WERI-Rb-1 (cell line): ENCODE measurements at regions not wholly inside any gene's neighbourhood (a gene's known extent, or its start where the extent isn't known, plus 50 kb on each side); places are given as distances from the start of the nearest gene placed in this dataset.

ENCODE experiments used
- DNase-seq: peaks from one replicate; pipeline ENCODE4 v3.0.0-alpha.2; 2020
- H3K27ac ChIP-seq: fragments of 250-450 bp; sonication (Bioruptor Pico); 2 replicates; pipeline ENCODE4 v1.5.1; 2020; ENCODE audit warnings: mild to moderate bottlenecking, moderate library complexity
- H3K27me3 ChIP-seq: fragments of 250-450 bp; sonication (Bioruptor Pico); 2 replicates; pipeline ENCODE4 v1.5.1; 2021; ENCODE audit warnings: mild to moderate bottlenecking, low read depth, moderate library complexity; ENCODE audit not compliant: insufficient read depth, severe bottlenecking
- H3K36me3 ChIP-seq: fragments of 250-450 bp; sonication (Bioruptor Pico); 2 replicates; pipeline ENCODE4 v1.5.1; 2020; ENCODE audit warnings: mild to moderate bottlenecking, moderate library complexity
- H3K4me3 ChIP-seq: 2 replicates; pipeline ENCODE4 v1.5.1; 2011; ENCODE audit warnings: low read depth, mild to moderate bottlenecking, control low read depth, low read length
- H3K9me3 ChIP-seq: fragments of 250-450 bp; sonication (Bioruptor Pico); 2 replicates; pipeline ENCODE4 v1.5.1; 2021; ENCODE audit warnings: mild to moderate bottlenecking, moderate library complexity; ENCODE audit not compliant: severe bottlenecking
- CTCF ChIP-seq: IDR thresholded peaks from 2 replicates; pipeline ENCODE4 v1.5.1; 2011; ENCODE audit warnings: low read depth, mild to moderate bottlenecking, control low read depth, inconsistent platforms, low read length

- no peaks in the 10 kb centered on the region for H3K27me3 ChIP-seq
- no peaks in the 10 kb centered on the region for H3K36me3 ChIP-seq
- no peak overlapping the region for H3K27ac ChIP-seq
- H3K4me3 ChIP-seq, result no peak overlapping the region
- peak; percentile 85 for TF ChIP-seq CTCF
- DNase-seq, result peak; percentile 58
- no peaks in the 10 kb centered on the region for H3K9me3 ChIP-seq
These were observed 287.3 kb downstream of the COG6 start for GRCh38 chr13:39942552-39943273.

GRCh38 chr13:39943711-39944110 is 288.2 kb downstream of the COG6 start:
- Histone ChIP-seq H3K27ac (no peak overlapping the region), H3K36me3 (no peaks in the 10 kb centered on the region), H3K9me3 (no peaks in the 10 kb centered on the region), H3K27me3 (no peaks in the 10 kb centered on the region), H3K4me3 (no peak overlapping the region)
- DNase-seq, result no peak
- TF ChIP-seq CTCF, result no peak

- Histone ChIP-seq H3K4me3 (no peak overlapping the region), H3K27ac (no peak overlapping the region), H3K27me3 (no peaks in the 10 kb centered on the region), H3K9me3 (no peaks in the 10 kb centered on the region), H3K36me3 (no peaks in the 10 kb centered on the region)
- TF ChIP-seq CTCF, result no peak
- no peak for DNase-seq
These were observed 289.8 kb downstream of the COG6 start for GRCh38 chr13:39945226-39945625.

- no peak for TF ChIP-seq CTCF
- no peak for DNase-seq
- no peaks in the 10 kb centered on the region for H3K27me3 ChIP-seq
- no peaks in the 10 kb centered on the region for H3K9me3 ChIP-seq
- no peak overlapping the region for H3K27ac ChIP-seq
- no peak overlapping the region for H3K4me3 ChIP-seq
- no peaks in the 10 kb centered on the region for H3K36me3 ChIP-seq
These were observed 291.3 kb downstream of the COG6 start for GRCh38 chr13:39946769-39947168.

GRCh38 chr13:39951301-39951700 is 295.8 kb downstream of the COG6 start:
- H3K9me3 ChIP-seq, result no peaks in the 10 kb centered on the region
- H3K27ac ChIP-seq, result no peak overlapping the region
- H3K36me3 ChIP-seq, result no peaks in the 10 kb centered on the region
- H3K27me3 ChIP-seq, result no peaks in the 10 kb centered on the region
- no peak for TF ChIP-seq CTCF
- DNase-seq, result no peak
- H3K4me3 ChIP-seq, result no peak overlapping the region
